GM10847 (cell line): ENCODE measurements at regions not wholly inside any gene's neighbourhood (a gene's known extent, or its start where the extent isn't known, plus 50 kb on each side); places are given as distances from the start of the nearest gene placed in this dataset.

Experiments
- POLR2A ChIP-seq: IDR thresholded peaks from 2 replicates; pipeline ENCODE4 v1.6.1; 2011; ENCODE audit not compliant: insufficient read length; ENCODE audit errors: extremely low read depth

DNA sequence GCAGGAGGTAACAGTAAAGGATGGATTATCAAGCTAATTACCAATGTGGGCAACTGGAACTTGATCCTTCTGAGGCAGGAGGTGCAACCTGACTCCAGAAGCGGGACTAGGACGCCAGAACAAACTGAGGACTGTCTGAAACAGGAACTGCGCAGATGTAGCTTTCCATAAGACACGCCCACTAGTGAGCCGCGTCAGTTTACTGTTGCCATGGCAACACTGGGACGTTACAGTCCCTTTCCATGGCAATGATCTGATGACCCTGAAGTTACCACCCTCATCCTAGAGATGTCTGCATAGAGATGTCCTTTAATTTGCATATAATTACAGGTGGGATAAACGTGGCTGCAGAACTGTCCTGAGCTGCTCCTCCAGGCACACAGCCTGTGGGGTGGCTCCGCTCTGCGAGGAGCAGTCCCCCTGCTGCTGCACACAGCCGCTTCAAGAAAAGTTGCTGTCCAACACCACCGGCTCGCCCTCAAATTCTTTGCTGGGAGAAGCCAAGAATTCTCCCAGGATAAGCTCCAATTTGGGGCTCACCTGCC lies 816.6 kb downstream of the UQCRFS1 start:
- TF ChIP-seq POLR2A: no peak

DNA sequence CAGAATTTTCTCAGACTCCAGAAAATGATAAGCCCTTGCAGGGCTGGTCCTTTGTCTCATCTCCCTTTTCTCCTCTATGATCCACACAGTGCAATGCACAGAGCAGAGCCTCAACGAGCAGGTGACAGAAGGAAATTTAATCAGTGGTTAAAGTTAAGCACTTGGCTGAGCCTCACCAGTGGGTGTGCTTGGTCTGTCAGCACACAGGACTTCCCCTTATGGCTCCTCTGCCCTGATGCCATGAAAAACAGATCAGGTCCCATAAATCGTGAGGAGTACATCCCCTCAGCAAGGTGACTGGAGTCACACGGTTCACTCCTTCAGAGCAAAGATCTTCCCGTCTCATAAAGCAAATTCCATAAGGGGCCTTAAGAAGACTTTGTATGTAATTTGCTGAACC lies 818.2 kb downstream of the UQCRFS1 start:
- no peak for TF ChIP-seq POLR2A

DNA sequence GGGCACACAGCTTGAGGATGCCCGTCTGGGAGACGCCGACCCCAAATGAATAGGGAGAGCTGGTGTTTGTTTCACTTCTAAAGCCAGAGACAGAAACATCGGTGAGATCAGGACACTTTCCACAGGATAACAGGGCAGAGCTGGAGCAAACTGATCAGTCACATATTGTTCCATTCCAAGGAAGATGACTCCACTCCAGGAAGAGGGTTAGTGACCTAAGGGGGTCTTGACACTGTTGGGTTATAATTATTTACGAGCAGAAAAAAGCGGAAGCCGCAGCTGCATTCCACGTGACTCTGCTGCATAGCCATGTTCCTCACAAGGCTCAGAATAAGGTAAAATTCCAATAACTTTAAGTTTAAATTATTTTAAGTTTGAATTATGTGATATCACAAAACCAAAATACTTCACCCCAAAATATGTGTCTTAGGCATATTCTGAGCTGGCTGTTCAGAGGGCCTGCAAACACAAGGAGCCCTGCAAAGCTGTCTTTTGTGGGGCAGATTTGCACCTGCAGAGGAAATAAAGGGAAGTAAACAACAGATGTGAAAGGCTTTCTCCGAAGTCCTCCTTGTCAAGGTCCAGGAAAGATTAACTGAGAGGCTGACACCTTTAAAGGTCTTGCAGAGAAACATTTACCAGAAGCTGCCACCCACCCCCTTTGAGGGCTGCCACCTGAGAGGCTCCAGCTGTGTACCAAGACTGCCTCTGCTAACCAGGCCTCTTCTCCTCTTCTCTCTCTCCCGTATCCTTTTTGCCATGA lies 819.2 kb downstream of the UQCRFS1 start:
- TF ChIP-seq POLR2A: no peak

- TF ChIP-seq POLR2A: no peak
These were observed 824.0 kb downstream of the UQCRFS1 start for GRCh38 chr19:28388988-28389387.

GRCh38 chr19:28387507-28387906 lies 825.4 kb downstream of the UQCRFS1 start:
- no peak for TF ChIP-seq POLR2A

GRCh38 chr19:28386470-28386869 lies 826.5 kb downstream of the UQCRFS1 start:
- no peak for TF ChIP-seq POLR2A

GRCh38 chr19:28386066-28386465 lies 826.9 kb downstream of the UQCRFS1 start:
- no peak for TF ChIP-seq POLR2A

GRCh38 chr19:28377077-28377476 lies 835.9 kb downstream of the UQCRFS1 start:
- TF ChIP-seq POLR2A: no peak

- TF ChIP-seq POLR2A: no peak
These were observed 838.0 kb downstream of the UQCRFS1 start for GRCh38 chr19:28374971-28375370.

- no peak for TF ChIP-seq POLR2A
These were observed 840.2 kb downstream of the UQCRFS1 start for GRCh38 chr19:28372576-28373247.

- TF ChIP-seq POLR2A: no peak
These were observed 845.8 kb downstream of the UQCRFS1 start for GRCh38 chr19:28367146-28367545.

GRCh38 chr19:28363254-28363653 lies 849.7 kb downstream of the UQCRFS1 start:
- TF ChIP-seq POLR2A: no peak

GRCh38 chr19:28359431-28360414 lies 853.2 kb downstream of the UQCRFS1 start:
- no peak for TF ChIP-seq POLR2A

DNA sequence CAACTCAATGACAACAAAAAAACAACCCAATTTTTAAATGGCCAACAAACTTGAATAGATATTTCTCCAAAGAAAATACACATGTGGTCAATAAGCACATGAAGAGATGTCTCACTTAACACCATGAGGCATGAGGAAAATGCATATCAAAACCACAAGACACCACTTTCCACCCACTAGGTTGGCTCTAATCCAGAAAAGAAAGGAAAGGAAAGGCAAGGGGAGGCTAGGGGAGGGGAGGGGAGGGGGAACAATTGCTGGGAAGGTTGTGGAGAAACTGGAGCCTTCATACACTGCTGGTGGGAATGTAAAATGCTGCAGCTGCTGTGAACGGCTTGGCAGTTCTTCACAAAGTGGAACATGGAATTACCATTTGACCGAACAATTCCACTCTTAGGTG lies 854.3 kb downstream of the UQCRFS1 start:
- no peak for TF ChIP-seq POLR2A

- TF ChIP-seq POLR2A: no peak
These were observed 861.2 kb downstream of the UQCRFS1 start for GRCh38 chr19:28351761-28352160.
